ENCODE measurements at regions not wholly inside any gene's neighbourhood (a gene's known extent, or its start where the extent isn't known, plus 50 kb on each side); places are given as distances from the start of the nearest gene placed in this dataset.

DNA sequence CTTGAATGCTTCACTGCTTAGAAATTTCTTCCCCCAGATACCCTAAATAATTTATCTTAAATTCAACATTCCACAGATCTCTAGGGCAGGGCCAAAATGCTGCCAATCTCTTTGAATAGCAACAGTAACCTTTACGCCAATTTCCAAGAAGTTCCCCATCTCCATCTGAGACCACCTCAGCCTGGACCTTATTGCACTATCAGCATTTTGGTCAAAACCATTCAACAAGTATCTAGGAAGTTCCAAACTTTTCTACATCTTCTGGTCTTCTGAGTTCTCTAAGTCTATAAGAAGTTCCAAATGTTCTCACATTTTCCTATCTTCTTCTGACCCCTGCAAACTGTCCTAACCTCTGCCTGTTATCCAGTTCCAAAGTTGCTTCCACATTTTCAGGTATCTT lies 1306.9 kb upstream of the SORCS1 start:
- no peak for DNase-seq
- Mint-ChIP-seq H3K27ac (no peak overlapping the region), H3K4me1 (no peaks in the 10 kb centered on the region), H3K4me3 (no peak overlapping the region), H3K36me3 (ENCODE audit: low read depth) (peaks cover 2% of the 10 kb centered on the region), H3K9me3 (peaks cover 5% of the 10 kb centered on the region), H3K27me3 (peaks cover 7% of the 10 kb centered on the region)
- no peak for ATAC-seq

DNA sequence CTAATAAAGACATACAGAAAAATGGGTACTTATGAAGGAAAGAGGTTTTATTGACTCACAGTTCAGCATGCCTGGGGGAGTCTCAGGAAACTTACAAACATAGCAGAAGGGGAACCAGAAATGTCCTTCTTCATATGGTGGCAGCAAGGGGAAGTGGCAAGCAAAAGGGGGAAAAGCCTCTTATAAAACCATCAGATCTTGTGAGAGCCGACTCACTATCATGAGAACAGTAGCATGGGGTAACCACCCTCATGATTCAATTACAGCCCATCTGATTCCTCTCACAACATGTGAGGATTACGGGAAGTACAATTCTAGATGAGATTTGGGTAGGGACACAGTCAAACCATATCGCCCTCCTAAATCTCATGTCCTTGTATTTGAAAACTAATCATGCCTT lies 1305.4 kb upstream of the SORCS1 start:
- Mint-ChIP-seq H3K4me3 (no peak overlapping the region), H3K36me3 (ENCODE audit: low read depth) (peaks cover 2% of the 10 kb centered on the region)
- ATAC-seq = no peak

DNA sequence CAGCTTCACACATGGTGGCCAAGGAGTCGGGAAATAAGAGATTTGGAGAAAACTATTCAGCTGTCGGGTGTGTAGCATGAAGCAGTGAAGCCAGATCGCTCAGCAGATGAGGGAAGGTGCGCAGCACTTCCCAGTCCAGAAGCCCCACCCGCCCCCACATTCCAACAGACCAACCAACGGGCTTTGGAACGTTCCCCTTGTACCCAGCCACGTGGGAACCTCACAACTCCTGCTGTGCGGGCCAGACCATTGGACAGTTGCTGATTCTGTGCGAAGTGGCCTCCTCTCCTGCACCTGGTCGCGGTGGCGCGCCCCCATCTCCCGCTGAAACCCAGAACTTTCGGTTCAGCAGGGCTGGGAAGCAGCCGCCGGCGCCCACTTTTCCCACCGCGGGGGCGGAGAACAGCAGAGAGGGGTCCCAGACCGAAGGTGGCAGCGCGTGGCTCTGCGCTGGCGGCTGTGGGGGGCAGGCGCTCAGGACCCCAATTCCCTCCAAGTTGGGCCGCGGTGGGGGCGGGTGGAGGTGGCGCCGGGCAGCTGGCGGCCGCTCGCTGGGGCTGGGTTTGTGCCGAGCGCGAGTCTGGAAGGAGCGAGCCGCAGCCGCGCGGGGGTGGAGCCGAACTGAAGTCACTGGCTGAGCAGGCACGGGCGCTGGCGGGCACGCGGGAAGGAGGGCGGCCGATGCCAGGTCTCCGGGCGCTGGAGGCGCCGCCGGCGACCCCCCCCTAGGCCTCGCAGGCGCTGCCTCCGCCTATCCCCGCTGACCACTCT lies 1301.5 kb upstream of the SORCS1 start:
- no peak for ATAC-seq
- Mint-ChIP-seq H3K4me3 (no peak overlapping the region), H3K4me1 (no peaks in the 10 kb centered on the region), H3K27ac (no peak overlapping the region), H3K36me3 (ENCODE audit: low read depth) (peaks cover 2% of the 10 kb centered on the region), H3K9me3 (peaks cover 5% of the 10 kb centered on the region), H3K27me3 (peaks cover 7% of the 10 kb centered on the region)
- DNase-seq = no peak

More for the DNA sequence above, 1305.4 kb upstream of the SORCS1 start:
- DNase-seq = no peak
- peaks cover 5% of the 10 kb centered on the region for H3K9me3 Mint-ChIP-seq
- no peaks in the 10 kb centered on the region for H3K4me1 Mint-ChIP-seq
- peaks cover 7% of the 10 kb centered on the region for H3K27me3 Mint-ChIP-seq
- no peak overlapping the region for H3K27ac Mint-ChIP-seq

DNA sequence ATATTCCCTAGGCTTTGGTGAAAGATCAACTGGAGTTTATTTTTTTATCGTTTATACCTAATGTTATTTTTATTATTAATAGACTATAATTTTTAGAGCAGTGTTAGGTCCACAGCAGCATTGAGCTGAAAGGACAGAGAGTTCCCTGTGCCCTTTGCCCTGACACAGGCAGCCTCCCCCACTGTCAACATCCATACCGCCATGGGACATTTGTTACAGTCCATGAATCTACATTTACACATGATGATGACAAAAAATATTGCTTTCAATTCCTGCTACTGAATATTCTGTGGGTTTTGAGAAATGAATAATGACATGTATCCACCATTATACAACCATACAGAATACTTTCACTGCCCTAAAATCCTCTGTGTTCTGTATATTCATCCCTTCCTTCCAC lies 1297.5 kb upstream of the SORCS1 start:
- DNase-seq (no peak), ATAC-seq (no peak)
- Mint-ChIP-seq H3K4me3 (no peak overlapping the region), H3K27me3 (peaks cover 4% of the 10 kb centered on the region), H3K36me3 (ENCODE audit: low read depth) (no peaks in the 10 kb centered on the region), H3K4me1 (no peaks in the 10 kb centered on the region), H3K9me3 (peaks cover 4% of the 10 kb centered on the region), H3K27ac (no peak overlapping the region)

DNA sequence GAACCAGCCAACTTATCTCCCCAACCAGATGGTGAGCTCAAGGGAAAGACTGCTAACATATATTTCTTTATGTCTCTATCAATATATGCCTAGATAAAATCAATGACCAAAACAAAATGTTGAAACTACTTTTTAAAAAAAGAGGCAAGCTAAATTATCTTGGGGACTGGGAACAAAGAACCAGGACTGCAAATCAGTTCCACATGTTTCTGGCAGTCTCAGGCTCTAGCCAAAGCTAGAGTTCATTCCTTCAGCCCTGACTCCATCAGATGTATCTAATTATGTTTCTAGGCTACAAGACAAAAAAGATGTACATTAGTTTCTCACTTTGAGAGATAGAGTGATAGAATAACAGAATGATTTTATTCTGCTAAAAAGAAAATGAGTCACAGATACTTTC lies 1290.3 kb upstream of the SORCS1 start:
- Mint-ChIP-seq H3K9me3 (peaks cover 11% of the 10 kb centered on the region), H3K4me1 (no peaks in the 10 kb centered on the region), H3K36me3 (ENCODE audit: low read depth) (no peaks in the 10 kb centered on the region), H3K27ac (no peak overlapping the region), H3K4me3 (no peak overlapping the region), H3K27me3 (no peaks in the 10 kb centered on the region)
- ATAC-seq = no peak
- DNase-seq = no peak

DNA sequence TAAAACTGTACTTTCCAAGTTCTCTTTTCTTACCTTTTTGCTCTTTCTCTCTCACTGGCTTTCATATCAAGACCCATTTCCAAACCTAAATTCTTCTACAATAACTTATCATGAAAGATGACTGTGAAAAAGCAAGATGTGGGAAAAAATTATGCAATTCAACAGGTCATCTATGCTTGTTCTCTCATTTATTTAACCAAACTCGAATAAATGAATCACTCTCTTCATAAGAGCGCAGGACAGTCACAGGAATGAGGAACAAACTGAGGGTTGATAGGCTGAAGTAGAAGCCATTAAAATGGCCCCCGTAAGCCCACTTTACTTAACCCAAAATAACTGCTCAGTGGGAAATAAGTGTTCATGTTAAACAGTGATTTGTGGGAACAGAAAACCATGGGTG lies 1289.7 kb upstream of the SORCS1 start:
- no peak for ATAC-seq
- Mint-ChIP-seq H3K36me3 (ENCODE audit: low read depth) (no peaks in the 10 kb centered on the region), H3K9me3 (peaks cover 11% of the 10 kb centered on the region), H3K27ac (no peak overlapping the region), H3K27me3 (no peaks in the 10 kb centered on the region), H3K4me3 (no peak overlapping the region), H3K4me1 (no peaks in the 10 kb centered on the region)
- DNase-seq = no peak

DNA sequence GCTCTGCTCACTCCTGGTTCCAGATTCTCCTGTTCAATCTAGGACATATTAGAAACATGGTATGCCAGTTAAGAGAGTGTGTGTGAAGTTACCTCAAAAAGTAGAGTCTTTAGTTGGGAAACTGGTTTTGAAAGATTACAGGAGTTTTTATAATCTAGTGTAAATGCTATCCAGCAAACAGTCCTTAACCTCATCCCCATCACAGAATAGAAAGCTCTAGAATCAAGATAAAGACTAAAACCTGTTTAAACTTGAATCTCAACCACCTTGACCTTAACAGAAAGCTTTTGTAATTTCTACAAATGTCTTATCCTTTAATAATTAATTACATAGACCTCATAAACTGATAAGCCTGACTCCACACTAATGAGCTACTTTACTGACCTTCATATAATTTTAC lies 1288.7 kb upstream of the SORCS1 start:
- H3K27me3 Mint-ChIP-seq = no peaks in the 10 kb centered on the region
- no peak overlapping the region for H3K27ac Mint-ChIP-seq
- no peaks in the 10 kb centered on the region for H3K36me3 Mint-ChIP-seq (ENCODE audit: low read depth)
- H3K4me1 Mint-ChIP-seq = no peaks in the 10 kb centered on the region
- no peak for ATAC-seq
- H3K9me3 Mint-ChIP-seq = peaks cover 11% of the 10 kb centered on the region
- DNase-seq = no peak
- H3K4me3 Mint-ChIP-seq = no peak overlapping the region

DNA sequence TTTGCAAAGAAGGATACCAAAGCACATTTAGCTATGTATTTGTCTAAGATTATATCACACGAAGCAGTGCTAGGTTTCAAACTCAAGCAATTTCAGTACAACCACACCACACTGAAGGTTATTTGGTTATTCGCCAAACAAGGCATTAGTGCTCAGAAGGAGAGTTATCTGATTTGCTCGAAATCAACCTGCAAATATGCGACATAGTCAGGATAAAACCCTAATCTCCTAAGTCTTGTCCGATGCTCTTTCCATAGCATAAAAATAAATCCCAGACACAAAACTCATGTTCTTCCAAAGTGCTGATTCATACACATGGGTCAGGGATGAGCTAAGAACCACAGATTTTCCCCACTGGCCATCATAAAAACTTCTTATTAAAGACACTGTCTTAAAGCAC lies 1288.0 kb upstream of the SORCS1 start:
- H3K4me3 Mint-ChIP-seq = no peak overlapping the region
- H3K27ac Mint-ChIP-seq = no peak overlapping the region
- ATAC-seq (no peak), DNase-seq (no peak)
- H3K36me3 Mint-ChIP-seq (ENCODE audit: low read depth) = no peaks in the 10 kb centered on the region
- peaks cover 11% of the 10 kb centered on the region for H3K9me3 Mint-ChIP-seq
- H3K4me1 Mint-ChIP-seq = no peaks in the 10 kb centered on the region
- H3K27me3 Mint-ChIP-seq = no peaks in the 10 kb centered on the region

DNA sequence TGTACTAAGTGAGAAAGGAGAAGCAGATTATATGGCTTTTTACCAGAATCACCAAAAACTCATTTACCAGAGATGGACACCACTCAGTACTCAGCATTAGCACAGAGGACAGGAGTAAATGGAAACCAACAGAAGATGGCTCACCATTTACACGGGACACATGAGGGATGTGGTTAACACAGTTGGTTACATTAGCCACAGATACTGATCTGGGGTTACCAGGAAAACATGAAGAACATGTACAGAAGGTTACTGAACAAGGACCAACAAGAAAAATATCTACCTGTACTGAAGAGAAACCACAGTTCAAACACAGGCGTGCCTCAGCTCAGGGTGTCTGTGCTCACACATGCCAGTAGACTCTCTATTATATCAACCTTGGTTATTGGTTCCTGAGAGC lies 1285.8 kb upstream of the SORCS1 start:
- Mint-ChIP-seq H3K36me3 (ENCODE audit: low read depth) (no peaks in the 10 kb centered on the region), H3K4me3 (no peak overlapping the region), H3K9me3 (peaks cover 6% of the 10 kb centered on the region), H3K27ac (no peak overlapping the region), H3K27me3 (no peaks in the 10 kb centered on the region), H3K4me1 (no peaks in the 10 kb centered on the region)
- DNase-seq (no peak), ATAC-seq (no peak)

DNA sequence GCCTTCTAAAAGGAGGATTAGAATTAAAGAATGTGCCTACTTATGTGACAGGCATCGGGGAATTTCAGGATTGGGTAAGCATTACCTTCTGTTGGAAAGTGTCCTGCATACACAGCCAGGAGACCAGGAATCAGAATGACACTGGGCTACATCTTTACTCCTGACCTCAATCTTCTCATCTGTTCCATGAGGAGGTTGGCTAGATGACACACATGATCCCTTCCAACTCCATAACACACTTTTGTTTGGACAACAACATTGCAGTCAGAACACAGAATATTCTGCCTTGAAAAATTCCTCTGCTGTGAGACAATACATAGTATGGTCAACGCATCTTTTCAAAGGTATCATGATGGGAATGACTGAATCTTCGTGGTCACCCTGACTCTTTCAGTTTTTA lies 1281.2 kb upstream of the SORCS1 start:
- H3K4me3 Mint-ChIP-seq = no peak overlapping the region
- H3K27me3 Mint-ChIP-seq = no peaks in the 10 kb centered on the region
- no peak for ATAC-seq
- no peak for DNase-seq
- H3K27ac Mint-ChIP-seq = no peak overlapping the region
- H3K9me3 Mint-ChIP-seq = no peaks in the 10 kb centered on the region
- H3K4me1 Mint-ChIP-seq = no peaks in the 10 kb centered on the region
- H3K36me3 Mint-ChIP-seq (ENCODE audit: low read depth) = no peaks in the 10 kb centered on the region

DNA sequence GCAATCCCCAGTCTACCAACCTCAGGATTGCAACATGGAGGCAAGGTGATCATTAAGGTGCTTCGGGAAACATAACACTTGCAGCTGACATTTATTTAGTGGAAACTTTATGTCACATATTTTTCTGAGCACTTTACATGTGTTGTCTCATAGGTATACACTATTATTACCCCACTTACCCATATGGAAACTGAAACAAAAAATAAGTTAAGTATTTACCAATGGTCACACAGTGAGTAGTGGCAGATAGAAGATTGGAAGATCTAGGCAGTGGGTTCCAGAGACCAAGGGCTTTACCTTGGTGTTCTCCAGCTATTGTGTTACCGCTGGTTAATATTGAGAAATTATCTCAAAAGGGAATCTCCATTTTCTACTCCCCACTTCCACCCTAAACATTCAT lies 1279.1 kb upstream of the SORCS1 start:
- no peaks in the 10 kb centered on the region for H3K27me3 Mint-ChIP-seq
- no peak overlapping the region for H3K4me3 Mint-ChIP-seq
- peaks cover 2% of the 10 kb centered on the region for H3K9me3 Mint-ChIP-seq
- H3K4me1 Mint-ChIP-seq = no peaks in the 10 kb centered on the region
- DNase-seq (no peak), ATAC-seq (no peak)
- H3K36me3 Mint-ChIP-seq (ENCODE audit: low read depth) = no peaks in the 10 kb centered on the region
- no peak overlapping the region for H3K27ac Mint-ChIP-seq

DNA sequence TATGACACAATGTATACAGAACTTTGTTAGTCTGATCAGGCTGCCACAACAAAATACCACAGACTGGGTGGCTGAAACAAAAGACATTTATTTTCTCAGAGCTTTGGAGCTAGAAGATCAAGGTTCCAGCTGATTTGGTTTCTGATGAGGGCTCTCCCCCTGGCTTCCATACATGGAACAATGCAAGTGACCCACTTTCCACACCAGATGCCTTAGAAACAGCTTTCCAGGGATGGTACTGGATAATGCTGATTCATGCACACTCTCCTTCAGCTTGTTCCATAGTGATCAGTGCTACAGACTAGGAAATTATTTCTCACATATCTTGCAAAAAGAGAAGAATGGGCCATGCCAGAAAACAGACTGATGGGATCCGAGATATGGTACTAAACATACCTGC lies 1274.9 kb upstream of the SORCS1 start:
- peaks cover 9% of the 10 kb centered on the region for H3K9me3 Mint-ChIP-seq
- no peaks in the 10 kb centered on the region for H3K36me3 Mint-ChIP-seq (ENCODE audit: low read depth)
- no peak overlapping the region for H3K4me3 Mint-ChIP-seq
- H3K4me1 Mint-ChIP-seq = no peaks in the 10 kb centered on the region
- H3K27me3 Mint-ChIP-seq = no peaks in the 10 kb centered on the region
- no peak for ATAC-seq
- DNase-seq = no peak
- no peak overlapping the region for H3K27ac Mint-ChIP-seq

DNA sequence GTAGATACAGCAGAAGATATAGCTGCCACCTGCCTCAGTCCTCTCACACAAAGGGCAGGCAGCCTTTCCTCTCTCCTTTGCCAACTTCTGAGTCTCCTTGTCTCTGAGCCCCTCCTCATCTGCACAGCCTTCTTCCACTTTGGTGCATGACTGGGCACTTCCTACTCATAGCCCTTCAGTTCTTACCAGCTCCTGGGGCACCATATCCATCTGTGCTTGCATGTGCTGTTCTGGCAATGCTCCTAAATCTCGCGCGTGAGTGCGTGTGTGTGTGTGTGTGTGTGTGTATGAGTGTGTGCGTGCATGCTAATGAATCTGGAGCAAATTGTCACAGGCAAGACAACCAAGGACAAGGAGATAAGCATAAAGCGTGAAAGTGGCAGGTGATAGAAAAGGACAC lies 1271.6 kb upstream of the SORCS1 start:
- Mint-ChIP-seq H3K27ac (no peak overlapping the region), H3K4me3 (no peak overlapping the region), H3K36me3 (ENCODE audit: low read depth) (no peaks in the 10 kb centered on the region), H3K27me3 (no peaks in the 10 kb centered on the region), H3K4me1 (no peaks in the 10 kb centered on the region), H3K9me3 (peaks cover 9% of the 10 kb centered on the region)
- ATAC-seq (no peak), DNase-seq (no peak)

DNA sequence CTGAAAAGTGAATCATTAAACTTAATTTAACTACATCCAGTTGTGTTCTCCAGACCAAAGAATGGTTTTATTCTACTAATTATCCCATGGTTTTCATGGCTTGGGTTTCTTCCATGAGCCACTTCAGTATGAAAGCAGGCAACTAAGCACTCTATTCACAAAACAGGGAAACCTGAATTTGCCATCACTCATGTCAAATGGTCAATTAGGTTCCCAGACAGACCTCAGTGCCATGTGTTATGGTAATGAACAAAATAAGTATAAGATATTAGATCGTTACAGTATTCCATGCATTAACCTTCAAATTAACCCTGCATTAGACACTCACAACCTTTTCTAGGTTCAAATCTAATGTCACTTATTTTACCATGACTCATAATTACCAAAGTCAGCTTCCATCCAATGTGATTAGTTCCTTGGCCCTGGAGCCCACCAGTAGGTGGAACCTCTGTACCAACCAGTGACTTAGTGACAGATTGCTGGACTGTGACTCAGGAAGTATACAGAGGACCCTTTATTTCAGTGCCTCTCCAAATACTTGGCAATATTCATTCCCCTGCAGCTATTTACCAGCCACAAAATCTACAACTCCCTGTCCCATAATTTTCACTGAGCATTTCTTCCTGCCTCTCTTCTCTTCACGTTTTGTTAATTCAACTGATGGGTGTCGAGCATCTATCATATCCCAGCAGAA lies 1270.2 kb upstream of the SORCS1 start:
- Mint-ChIP-seq H3K9me3 (peaks cover 9% of the 10 kb centered on the region), H3K4me1 (no peaks in the 10 kb centered on the region), H3K27me3 (no peaks in the 10 kb centered on the region), H3K27ac (no peak overlapping the region), H3K36me3 (ENCODE audit: low read depth) (no peaks in the 10 kb centered on the region), H3K4me3 (no peak overlapping the region)
- DNase-seq (no peak), ATAC-seq (no peak)

DNA sequence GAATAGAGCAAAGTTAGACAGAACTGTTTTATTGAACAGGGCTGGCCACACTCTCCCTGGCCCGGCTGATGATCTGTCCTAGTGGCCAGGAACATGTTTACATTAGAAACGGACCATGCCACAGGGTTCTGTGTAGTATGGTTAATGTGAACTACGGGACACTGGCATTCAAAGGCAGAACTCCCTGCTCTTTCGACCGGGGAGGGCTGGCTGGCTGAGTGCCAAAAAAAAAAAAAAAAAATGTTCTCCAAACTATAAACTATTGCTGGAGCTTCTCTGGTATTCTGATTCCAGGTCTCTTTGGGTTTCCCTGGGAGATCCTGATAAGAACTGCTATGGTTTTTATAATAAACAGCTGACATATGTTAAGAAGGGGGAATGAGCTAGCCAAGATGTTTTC lies 1262.6 kb upstream of the SORCS1 start:
- no peaks in the 10 kb centered on the region for H3K9me3 Mint-ChIP-seq
- DNase-seq (no peak), ATAC-seq (no peak)
- H3K4me1 Mint-ChIP-seq = no peaks in the 10 kb centered on the region
- H3K4me3 Mint-ChIP-seq = no peak overlapping the region
- H3K27me3 Mint-ChIP-seq = no peaks in the 10 kb centered on the region
- H3K27ac Mint-ChIP-seq = no peak overlapping the region
- H3K36me3 Mint-ChIP-seq (ENCODE audit: low read depth) = no peaks in the 10 kb centered on the region

All from activated naive CD8-positive, alpha-beta T cell treated with anti-CD3 and anti-CD28 coated beads, Interleukin-2, amount 50 U/mL, for 24 hours (primary cell).